GM19351 (cell line): ENCODE measurements at regions not wholly inside any gene's neighbourhood (a gene's known extent, or its start where the extent isn't known, plus 50 kb on each side); places are given as distances from the start of the nearest gene placed in this dataset.
"Not testable (repeated sequence)": the region's sequence is repeated elsewhere in the genome, so short reads cannot be mapped to it uniquely, and the experiment has no call there.

ENCODE experiments used
- ATAC-seq: cut with Tn5 transposase; IDR thresholded peaks from one replicate; pipeline ENCODE4 v1.9.1; 2021; ENCODE audit warnings: mild to moderate bottlenecking, moderate library complexity; ENCODE audit not compliant: unreplicated experiment

DNA sequence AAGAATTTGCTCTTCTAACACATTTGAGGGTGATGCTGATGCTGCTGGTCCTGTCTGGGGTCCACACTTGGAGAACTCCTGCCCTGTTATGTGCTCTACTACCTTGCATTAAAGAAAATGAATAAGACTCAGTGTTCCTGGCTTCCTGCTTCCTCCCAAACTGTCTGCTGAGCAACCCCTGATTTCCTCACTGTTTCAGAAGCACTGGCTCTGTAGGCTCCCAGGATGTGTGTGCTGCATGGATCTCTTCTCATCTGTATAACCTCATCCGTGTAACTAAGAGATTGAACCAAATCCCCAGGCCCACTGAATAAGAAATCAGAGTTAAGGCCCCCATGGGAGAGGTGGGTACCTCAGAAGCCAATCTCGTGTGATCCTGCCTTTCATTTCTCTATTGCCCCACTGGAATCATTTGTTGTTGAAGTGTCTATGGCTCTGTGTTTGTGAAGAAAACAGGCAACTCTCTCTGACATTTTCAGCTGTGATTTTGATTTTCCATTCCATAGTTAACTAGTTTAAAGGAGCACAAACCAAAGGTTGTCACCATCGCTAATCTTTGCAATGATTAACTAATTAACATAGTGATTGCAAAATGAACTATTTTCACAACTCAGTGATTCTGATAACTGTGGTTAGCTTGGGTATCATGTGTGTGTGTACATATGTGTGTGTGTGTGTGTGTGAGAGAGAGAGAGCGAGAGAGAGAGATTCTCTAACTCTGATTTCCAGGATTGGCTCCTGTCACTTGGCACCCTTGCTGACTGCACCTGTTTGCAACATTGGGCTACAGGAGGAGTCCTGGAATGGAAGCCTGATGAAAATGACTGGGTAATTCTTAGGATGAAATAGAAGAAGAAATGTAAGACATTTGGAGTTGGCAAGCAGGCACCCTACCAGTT, 196.2 kb downstream of the SLC38A4 start:
- ATAC-seq: no peak

- ATAC-seq: no peak
Observed at GRCh38 chr12:46628176-46628575, 197.6 kb downstream of the SLC38A4 start.

DNA sequence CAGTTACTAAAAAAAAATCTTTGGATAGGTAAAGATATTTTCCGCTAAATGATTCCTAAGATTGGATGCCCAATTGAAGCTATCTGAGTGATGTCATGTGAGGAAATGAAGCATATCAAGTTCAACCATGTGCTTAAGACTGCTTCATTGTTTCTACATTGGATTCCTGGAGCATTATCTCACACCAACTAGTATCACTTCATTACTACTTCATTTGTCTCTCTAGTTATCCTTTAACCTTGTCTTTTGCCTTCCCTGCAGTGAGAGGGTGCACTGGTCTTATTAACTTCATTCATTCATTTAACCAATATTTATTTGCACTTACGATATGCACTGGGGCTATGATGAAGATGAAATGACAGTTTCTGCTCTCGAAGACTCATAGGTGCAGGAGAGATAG, 198.1 kb downstream of the SLC38A4 start:
- ATAC-seq: no peak

- not testable (repeated sequence) for ATAC-seq
Observed at GRCh38 chr12:46619474-46619873, 206.3 kb downstream of the SLC38A4 start.

- not testable (repeated sequence) for ATAC-seq
Observed at GRCh38 chr12:46617737-46618136, 208.1 kb downstream of the SLC38A4 start.

- no peak for ATAC-seq
Observed at GRCh38 chr12:46617167-46617566, 208.6 kb downstream of the SLC38A4 start.

GRCh38 chr12:46610754-46611153, 215.0 kb downstream of the SLC38A4 start:
- ATAC-seq: no peak

GRCh38 chr12:46609674-46610073, 216.1 kb downstream of the SLC38A4 start:
- no peak for ATAC-seq

DNA sequence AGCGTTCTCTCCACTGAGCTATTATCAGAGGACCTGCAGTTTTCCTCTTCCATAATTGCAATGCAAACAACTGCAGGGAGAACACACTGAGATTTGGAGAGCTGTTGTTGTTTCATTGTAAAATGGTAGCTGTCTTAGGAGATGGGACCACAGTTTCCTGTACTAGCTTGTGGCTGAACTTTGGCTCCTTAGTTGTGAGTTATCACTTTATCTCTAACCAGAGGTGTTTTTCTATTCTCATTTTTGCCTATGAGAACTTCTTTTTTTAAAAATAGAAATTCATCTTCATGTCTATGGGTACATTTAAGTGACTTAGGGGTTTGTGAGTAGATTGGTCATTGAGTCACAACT, 216.5 kb downstream of the SLC38A4 start:
- ATAC-seq: no peak

GRCh38 chr12:46608431-46609272, 217.1 kb downstream of the SLC38A4 start:
- ATAC-seq: no peak

DNA sequence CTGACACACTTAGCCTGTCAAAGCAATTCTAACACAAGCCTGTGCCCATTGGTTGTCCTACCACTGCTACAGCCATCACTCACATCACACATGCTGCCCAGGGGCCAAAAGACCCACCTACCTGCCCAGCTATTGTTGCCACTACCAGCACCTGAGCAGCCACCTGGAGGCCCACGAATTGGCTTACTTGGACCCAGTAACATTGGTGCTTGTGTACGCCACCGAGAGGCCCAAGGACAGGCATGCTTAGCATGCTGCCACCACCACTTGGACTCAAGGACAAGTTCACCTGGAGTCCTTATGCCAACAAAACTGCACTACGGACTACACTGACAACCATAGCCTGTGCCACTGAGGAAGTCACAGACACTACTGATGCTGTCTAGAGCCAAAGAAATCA, 221.1 kb downstream of the SLC38A4 start:
- no peak for ATAC-seq

DNA sequence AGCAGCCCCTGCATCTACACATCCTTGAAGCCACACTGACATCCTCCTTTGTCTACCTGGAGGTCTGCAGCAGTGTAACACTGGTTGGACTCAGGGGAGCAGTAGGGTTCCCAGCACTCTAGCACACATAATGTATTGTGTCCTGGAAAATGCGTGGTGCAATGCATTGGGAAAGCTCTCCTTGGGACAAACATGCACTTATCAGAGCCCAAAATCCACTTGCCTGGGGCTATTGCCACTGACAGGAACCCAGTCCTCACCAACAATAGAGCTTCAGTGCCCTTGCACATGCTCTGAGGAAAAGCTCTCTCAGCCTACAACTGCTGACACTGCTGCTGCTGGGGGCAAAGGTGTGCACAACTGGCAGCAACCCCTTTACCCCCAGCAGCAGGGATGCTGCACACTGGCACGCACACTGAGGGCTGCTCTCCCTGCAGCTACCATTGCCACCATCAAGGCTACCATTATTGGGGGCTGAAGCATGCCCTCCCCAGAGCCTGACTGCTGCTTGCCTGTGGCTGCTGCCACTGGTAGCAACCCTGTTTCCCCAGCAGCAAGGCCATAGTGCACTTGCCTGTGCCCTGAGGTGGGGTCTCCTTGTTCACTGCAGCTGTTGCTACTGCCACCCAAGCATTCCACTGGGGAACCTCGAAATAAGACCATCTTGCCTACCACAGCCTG, 221.9 kb downstream of the SLC38A4 start:
- ATAC-seq: no peak

GRCh38 chr12:46602474-46602873, 223.3 kb downstream of the SLC38A4 start:
- ATAC-seq: no peak

- no peak for ATAC-seq
Observed at GRCh38 chr12:46590991-46591703, 218.6 kb upstream of the SLC38A2 start.

DNA sequence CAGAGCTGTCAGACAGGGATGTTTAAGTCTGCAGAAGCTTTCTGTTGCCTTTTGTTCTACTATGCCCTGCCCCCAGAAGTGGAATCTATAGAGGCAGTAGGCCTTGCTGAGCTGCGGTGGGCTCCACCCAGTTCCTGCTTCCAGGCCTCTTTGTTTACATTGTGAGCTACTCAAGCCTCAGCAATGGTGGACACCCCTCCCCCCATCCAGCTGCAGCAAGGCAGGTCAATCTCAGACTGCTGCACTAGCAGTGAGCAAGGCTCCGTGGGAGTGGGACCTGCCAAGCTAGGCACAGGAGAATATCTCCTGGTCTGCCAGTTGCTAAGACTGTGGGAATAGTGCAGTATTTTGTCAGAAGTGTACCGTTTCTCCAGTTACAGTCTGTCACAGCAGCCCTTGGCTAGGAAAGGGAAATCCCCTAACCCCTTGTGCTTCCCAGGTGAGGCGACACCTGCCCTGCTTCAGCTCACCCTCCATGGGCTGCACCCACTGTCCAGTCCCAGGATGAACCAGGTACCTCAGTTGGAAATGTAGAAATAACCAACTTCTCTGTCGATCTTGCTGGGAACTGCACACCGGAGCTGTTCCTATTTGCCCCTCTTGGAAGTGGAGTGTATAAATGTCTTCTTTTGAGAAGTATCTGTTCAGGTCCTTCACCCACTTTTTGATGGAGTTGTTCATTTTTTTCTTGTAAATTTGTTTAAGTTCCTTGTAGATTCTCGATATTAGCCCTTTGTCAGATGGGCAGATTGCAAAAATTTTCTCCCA, 213.5 kb upstream of the SLC38A2 start:
- ATAC-seq: no peak

GRCh38 chr12:46584098-46584497, 211.5 kb upstream of the SLC38A2 start:
- not testable (repeated sequence) for ATAC-seq

GRCh38 chr12:46581990-46582389, 209.4 kb upstream of the SLC38A2 start:
- not testable (repeated sequence) for ATAC-seq

DNA sequence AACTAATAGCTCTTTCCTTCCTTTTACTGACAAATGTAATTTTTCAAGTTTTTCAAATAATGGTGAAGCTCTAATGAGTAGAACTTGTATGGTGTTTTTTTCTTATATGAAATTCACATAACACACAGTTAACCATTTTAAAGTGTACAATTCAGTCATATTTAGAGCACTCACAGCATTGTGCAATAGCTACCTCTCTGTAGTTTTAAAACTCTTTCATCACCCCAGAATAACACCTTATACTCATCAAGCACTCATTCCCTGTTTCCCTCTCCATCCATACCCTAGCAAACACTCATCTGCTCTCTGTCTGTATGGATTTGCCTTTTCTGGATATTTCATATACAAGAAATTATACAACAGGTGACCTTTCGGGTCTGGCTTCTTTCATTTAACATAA, 207.9 kb upstream of the SLC38A2 start:
- ATAC-seq: no peak

GRCh38 chr12:46579474-46579873, 206.9 kb upstream of the SLC38A2 start:
- no peak for ATAC-seq
